PFSK-1 (cell line): ENCODE measurements at regions not wholly inside any gene's neighbourhood (a gene's known extent, or its start where the extent isn't known, plus 50 kb on each side); places are given as distances from the start of the nearest gene placed in this dataset.

Experiments used
- FOXP2 ChIP-seq: optimal IDR thresholded peaks from 2 replicates; pipeline ENCODE3; 2011; ENCODE audit warnings: borderline replicate concordance, control low read depth, inconsistent platforms; ENCODE audit not compliant: insufficient read depth; ENCODE audit errors: extremely low read length, extremely low read depth
- POLR2AphosphoS5 ChIP-seq: IDR thresholded peaks from 2 replicates; pipeline ENCODE4 v1.6.1; 2012; ENCODE audit warnings: low read depth, mild to moderate bottlenecking, control low read depth, low read length, moderate library complexity
- REST ChIP-seq, 2 experiments: IDR thresholded peaks; 2 replicates each; pipeline versions ENCODE4 v1.6.1 to v1.8.0; 2011 to 2012; ENCODE audit warnings: low read depth in 2 of 2, low read length in 2 of 2, control low read depth in 1 of 2, inconsistent platforms in 1 of 2, mild to moderate bottlenecking in 1 of 2, moderate library complexity in 1 of 2; ENCODE audit not compliant: insufficient read depth in 1 of 2
- SIN3A ChIP-seq: IDR thresholded peaks from 2 replicates; pipeline ENCODE4 v1.6.1; 2012; ENCODE audit warnings: mild to moderate bottlenecking, low read length, moderate library complexity, borderline replicate concordance; ENCODE audit not compliant: insufficient read depth
- TAF1 ChIP-seq: IDR thresholded peaks from 2 replicates; pipeline ENCODE4 v1.6.1; 2012; ENCODE audit warnings: low read length, control low read depth, borderline replicate concordance; ENCODE audit not compliant: insufficient read depth

DNA sequence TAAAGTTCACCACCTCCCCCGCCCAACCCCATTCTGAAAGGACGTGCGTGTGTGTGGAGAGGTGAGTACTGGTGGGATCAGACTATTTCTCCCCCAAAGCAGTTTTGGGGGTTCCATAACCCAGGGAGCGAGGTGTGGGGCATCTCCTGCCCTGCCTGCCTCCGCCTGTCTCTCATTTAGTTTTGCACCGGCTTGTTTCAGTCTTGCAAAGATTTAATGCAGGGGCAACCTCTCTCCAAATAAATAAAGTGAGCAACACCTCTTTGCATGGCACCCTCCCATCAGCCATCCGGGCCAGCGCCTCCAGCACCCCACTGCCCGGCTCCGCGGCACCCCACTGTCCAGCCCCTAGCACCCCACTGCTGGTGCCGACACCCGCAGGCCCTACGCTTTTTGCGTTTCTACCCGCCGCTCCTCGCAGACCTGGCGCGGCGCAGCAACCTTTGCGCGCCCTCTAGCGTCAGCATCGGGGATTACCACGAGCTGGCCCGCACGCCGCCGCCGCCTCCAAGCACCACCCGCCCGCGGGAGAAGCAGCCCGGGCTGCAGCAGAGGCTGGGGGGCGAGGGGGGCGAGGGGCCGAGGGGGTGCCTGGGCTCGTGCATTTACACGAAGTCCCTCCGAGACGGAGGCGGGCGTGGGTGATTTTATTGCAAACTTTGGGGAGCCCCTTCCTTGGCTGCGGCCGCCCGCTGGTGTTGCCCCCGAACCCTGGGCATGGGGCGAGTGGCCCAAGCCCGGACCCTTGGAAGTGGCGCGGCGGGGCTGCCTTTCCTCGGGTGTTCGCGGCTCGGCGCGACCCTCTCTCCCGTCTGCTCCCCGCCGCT lies 55.8 kb upstream of the VRK1 start:
- no peak for TF ChIP-seq REST (IDR thresholded peaks at IDR 0.05; ENCODE audit: insufficient read depth in 1 of 2, low read depth in 2 of 2, low read length in 2 of 2)
- TF ChIP-seq FOXP2: peak; percentile 49

DNA sequence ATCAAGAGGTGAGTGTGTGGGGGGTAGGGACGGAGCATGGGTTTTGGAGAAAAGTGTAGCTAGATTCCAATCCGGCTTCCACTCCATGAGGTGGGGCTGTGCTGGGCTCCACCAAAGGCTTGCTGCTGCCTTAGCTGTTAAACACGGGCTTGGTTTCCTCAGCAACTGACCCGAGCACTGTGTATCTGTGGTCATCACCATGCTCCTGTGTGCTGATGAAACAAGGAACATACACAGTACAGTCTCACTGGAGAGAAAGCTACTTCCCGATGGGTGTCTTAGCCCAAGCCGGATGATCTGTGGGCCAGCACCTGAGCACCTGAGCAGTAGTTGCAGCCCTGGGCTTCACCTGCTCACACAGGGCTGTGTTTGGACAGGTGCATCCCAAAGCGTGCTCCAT lies 52.9 kb upstream of the VRK1 start:
- no peak for TF ChIP-seq FOXP2
- TF ChIP-seq SIN3A: no peak
- TF ChIP-seq POLR2AphosphoS5: no peak
- no peak for TF ChIP-seq REST (IDR thresholded peaks at IDR 0.05; ENCODE audit: insufficient read depth in 1 of 2, low read depth in 2 of 2, low read length in 2 of 2)
- no peak for TF ChIP-seq TAF1

DNA sequence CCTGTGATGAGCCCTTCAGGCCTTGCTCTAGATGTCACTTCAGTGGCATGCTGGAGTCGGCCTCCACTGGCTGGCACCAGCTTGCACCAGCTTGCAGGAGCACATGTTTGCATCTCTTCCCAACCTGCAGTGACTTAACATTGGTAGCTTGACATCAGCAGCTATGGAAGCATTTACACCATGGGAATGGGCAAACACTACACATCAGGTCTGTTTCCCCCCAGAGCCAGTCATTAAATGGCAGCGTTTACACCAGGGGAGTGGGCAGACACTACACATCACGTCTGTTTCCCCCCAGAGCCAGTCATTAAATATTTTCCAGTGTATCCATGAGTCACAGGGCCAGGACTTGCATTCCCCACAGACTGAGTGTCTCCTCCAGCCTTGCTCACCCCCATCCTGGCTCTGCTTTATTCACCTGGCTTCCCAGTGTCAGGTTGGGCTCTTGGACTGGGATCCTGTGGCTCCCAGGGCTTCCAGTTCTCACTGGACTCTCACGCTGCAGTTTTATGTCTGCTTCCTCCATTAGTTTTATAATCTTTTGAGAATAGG lies 51.6 kb upstream of the VRK1 start:
- TF ChIP-seq SIN3A (no peak), REST (IDR thresholded peaks at IDR 0.05; ENCODE audit: insufficient read depth in 1 of 2, low read depth in 2 of 2, low read length in 2 of 2) (no peak), POLR2AphosphoS5 (no peak), TAF1 (no peak), FOXP2 (no peak)

GRCh38 chr14:96746101-96746500 lies 51.1 kb upstream of the VRK1 start:
- TF ChIP-seq SIN3A: no peak
- TF ChIP-seq REST (IDR thresholded peaks at IDR 0.05; ENCODE audit: insufficient read depth in 1 of 2, low read depth in 2 of 2, low read length in 2 of 2): no peak
- TF ChIP-seq TAF1: no peak
- no peak for TF ChIP-seq POLR2AphosphoS5
- no peak for TF ChIP-seq FOXP2

DNA sequence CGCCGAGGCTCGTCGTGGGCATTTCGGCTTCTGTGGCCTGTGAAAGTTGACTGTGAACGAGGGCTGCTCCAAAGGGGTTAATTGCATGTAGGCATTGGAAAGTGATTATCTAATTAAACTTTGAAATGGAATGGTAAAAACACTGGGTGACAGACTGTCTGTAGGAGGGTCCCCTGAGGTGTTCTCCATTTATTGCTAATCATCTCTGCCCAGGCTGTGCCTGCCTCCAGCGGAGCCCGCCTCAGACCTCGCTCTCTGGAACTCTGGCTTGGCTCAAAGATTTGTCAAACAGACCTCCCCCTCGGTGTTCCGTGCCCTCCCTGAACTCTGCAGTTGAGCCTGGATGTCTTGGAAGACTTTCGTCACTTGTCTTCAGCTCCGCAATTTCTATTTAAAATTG lies 50.2 kb upstream of the VRK1 start:
- TF ChIP-seq SIN3A (no peak), REST (IDR thresholded peaks at IDR 0.05; ENCODE audit: insufficient read depth in 1 of 2, low read depth in 2 of 2, low read length in 2 of 2) (no peak), FOXP2 (no peak)
